GM21737 (cell line): ENCODE measurements at regions not wholly inside any gene's neighbourhood (a gene's known extent, or its start where the extent isn't known, plus 50 kb on each side); places are given as distances from the start of the nearest gene placed in this dataset.

Experiments
- ATAC-seq: cut with Tn5 transposase; IDR thresholded peaks from one replicate; pipeline ENCODE4 v1.9.1; 2021; ENCODE audit warnings: mild to moderate bottlenecking, moderate library complexity; ENCODE audit not compliant: unreplicated experiment

DNA sequence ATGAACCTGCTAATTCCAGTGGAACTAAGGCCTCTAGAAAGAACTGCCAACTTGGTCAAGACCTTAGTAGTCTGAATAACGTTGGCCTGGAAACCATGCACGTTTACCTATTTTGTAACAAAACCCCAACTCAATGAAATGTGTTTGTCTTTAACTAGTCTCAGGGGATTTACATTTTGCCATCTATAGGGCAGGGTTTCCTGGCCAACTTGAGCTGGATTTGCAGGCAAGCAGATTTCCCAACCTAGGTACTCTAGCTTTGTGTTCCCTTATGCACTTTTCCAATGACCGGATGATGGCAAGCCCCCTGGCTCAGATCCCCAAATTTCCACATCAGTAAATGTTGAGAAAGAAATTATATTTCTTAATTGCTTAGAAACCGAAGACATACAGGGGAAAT, 114.5 kb downstream of the IRS2 start:
- no peak for ATAC-seq

DNA sequence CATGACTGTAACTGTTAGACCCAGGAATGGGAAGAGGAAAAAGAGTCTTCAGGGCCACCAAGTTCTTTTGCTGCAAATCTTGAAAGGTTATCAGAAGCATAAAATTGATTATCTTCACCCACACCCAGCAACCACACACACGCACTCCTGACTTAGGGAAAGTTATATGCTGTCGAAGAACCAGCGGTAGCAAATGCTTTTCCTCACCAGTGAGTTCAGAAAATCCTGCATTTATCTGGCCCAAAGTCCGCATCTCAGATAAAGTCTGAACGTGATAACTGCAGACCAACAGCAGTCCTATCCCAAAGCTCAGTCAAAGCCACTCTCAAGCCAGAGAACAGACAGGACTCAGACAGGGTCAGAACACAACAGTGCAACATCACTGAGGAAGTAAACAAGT, 115.6 kb downstream of the IRS2 start:
- no peak for ATAC-seq

DNA sequence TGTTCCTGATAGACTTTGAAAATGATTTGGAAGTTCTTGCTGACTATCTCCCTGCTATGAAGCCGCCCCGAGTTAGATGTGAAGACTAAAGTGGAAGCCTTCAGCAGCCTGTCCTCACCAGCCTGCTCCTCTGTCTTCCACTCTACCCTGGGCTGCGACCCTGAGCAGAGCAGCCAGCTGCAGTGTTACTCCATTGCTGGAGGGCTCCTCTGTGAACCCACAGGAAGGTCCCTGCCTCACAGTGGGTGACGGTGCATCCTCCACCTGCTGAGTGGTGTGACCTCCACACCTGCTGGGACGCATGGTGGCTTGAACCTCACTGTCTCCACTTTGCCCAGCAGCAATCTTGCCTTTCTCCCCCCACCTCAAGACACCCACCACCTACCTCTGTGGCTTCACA, 116.4 kb downstream of the IRS2 start:
- ATAC-seq = no peak

DNA sequence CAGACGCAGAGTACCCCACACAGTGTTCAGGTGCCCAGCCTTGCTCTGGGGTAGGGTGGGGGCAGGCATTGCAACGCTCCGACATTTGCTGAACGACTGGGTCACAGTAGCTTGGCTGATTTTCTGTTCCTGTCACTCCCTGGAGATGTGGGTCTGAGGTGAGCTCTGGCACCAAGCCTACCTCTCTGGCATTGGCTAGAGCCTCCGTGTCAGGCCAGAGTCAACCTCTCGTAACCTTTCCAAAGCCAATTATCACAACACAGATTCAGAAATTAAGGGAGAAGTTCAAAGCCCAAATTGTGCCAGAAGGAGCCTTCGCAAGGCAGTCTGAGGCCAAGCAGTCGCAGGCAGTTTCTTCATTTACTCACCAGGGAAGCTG, 117.2 kb downstream of the IRS2 start:
- ATAC-seq = no peak

DNA sequence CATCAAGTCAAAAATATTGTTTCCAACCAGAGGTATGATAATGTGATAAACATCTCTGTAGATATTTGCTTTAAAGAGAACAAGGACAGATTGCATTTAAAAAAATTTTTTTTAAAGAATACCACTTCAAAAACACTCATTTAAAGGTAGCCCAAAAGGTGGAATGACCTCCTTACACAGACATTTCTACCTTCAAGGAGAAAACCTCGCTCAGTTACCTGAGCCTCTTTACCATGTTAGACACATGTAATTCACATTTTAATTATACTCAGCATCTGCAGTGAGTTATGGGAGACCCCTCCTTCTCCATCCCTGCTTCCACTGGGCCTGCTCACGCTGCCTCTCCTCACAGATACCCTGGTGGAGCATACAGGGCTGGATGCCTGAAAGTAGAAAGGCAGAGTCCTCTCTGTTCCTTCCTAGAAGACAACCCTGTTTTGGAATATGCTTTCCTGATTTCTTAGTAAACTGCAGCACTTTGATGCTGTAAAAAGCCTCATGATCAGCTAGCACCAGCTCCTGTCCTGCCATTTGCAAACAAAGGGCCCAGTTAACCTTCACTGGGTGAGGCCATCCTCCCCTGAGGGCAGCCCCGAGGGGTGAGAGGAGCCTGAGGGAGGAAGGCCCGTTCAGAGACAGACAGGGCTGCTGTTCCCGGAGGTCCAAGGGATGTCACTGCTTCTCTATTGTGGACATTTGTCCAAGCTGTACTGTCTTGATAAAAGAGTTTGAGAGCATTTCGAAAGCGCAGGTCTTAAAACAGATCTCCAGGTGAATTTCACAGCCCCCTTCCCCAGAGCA, 117.8 kb downstream of the IRS2 start:
- ATAC-seq = no peak

DNA sequence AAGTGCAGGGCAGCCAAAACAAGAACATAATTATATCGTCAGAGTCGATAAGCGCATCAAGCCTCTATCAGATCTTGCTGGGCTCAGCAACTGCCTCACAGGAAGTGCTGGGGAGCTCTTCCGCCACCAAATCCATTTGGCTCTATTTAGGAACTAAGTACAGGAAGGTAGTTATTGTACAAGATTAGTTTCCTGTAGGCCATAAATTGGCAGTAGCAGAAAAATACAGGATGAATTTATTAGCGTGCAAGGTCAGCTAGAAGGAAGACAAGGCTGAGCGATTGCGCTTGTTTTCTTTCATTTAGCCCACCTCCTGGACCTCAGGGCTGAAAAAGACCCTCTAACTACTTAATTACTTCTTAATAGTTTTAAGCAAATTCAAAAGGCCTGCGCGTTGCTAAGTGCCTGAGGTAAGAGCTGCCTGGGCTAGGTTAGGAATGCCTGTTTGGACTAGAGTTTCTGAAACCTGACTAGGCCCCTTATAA, 118.5 kb downstream of the IRS2 start:
- ATAC-seq = no peak

DNA sequence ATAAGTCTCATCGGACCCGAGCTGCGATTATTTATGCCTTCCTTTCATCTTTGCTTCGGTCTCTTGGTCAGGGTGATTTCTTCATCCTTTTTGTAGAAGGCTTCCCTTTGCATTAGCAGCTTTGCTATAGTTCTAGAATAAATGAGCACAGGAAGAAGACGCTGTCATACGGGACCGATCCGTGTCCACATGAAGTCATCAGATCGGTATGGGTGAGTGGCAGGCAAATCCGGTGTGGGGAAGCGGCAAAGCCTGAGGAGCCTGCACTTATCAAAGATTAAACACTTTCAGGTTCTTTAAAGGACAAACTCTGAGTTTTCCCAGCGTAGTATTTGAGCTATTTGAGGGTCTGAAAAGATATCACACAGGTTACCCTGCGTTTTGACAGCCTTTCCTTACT, 119.3 kb downstream of the IRS2 start:
- ATAC-seq = no peak

DNA sequence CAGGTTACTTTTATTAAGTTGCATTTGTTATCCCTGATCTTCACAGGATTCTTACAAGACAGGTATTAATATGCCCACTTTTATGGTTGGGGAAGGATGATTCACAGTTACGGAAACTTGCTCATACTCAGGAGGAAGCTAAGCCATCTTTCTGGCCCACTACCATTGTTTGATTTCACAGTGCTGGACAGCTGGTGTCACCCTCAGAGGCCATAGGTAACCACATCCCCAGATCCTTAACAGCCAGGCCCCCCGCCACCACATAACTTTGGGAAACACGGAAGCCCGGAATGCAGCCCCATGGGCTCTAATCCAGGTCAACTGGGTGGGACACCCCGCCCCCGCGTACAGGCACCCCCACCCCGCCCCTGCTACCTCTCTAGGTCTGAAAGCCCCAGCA, 119.7 kb downstream of the IRS2 start:
- ATAC-seq = no peak

DNA sequence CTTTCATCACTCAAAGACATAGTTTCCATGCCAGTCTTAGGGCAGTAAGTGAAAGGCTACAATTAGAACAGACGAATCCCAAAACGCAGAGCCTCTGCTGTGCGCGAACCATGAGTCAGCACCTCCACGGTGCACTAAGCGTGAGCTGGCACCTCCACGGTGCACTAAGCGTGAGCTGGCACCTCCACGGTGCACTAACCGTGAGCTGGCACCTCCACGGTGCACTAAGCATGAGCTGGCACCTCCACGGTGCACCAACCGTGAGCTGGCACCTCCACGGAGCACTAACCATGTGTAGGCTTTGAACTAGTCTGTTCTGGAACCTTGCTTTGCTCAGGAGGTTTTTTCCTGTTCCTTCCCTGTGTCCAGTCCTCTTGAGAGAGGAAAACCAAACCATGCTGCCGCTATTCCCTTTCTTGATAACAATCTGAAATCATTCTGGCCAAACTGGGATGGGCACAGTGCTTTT, 120.6 kb downstream of the IRS2 start:
- no peak for ATAC-seq

DNA sequence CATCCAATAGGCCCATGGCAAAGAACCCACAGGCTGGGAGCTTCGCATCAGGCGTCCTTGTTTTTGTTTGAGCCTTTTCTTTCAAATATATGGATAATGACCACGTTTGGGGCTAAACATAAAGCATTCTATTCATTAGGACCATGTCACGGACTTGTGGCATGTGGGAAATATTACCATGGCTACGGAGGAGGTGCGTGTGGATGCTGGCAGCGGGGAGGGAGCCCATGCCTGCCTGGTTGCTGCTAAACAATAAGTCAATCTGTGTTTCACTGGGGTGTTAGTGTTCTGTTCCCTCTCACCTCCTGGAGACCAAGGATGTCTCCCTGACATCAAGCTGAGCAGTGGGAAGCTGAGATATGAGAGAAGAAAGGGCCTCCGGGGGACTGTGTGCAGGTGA, 121.1 kb downstream of the IRS2 start:
- no peak for ATAC-seq

DNA sequence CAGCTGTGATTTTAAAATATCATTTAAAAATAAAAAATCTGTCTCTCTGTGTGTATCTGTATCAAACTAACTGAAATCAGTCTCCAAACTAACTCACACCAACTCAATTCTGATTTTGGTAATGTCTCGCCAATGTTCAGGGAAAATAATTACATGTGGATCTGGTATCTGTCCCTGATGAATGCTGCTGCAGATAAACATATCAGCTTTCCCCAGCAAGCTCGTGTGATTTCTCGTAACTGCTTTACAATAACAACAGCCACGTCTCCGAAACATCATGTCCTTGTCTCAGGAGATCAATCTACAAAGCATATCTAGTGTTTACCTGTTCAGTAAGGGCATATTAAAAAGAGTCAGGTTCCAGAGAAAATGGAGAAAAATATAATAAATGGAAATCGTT, 129.0 kb downstream of the IRS2 start:
- no peak for ATAC-seq

DNA sequence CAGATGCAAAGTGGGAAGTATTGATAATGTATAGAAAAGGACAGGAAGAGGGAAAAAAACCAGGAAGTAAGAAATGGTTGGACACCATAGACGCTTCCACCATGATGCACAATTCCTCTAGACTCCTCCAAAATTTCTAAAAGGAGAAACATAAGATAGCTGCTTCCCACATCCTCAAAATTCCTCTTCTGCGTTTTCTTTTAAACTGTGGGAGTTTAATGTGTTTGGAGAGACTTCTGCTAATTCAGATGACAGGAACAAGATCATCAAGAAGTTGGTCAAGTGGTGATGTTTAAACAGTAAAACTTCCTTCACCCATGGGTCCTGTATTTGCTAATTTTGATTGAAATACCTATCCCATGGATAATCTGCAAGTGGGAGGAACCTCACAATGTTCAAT, 130.2 kb downstream of the IRS2 start:
- no peak for ATAC-seq

DNA sequence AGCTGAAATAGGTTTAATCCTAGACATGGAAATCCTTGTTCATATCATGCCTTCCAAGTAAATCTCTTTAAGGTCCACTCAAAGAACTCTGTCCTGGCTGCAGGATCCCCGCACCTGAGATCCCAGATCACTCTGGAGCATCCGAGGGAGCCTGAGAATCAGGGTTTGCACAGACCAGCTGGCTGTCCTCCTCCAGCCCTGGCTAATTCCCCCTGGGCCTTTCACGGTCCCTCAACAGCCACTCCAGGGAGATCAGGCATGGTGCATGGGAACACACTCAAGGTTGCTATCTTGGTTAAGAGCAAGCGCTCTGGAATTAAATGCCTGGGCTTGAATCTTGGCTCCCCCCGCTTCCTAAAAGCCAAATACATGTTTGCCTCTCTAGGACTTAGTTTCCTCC, 130.8 kb downstream of the IRS2 start:
- no peak for ATAC-seq

DNA sequence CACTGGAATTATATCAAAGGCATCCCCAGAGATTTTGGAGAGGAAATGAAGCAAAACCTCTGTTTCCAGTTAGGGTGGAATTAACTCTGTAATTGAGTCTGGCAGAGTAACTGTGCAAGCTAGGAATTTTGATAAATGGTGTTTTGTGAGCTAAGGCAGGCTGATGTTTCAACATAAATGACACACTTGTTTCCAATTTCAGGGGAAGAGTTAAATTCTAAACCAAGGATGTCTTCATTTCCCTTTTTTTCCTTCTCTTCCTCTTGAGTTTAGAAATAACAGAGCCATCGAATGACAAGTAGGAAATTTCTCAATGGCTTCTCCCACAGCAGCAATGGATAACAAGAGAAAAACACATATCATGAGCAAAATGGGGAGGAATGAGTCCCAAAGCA, 131.2 kb downstream of the IRS2 start:
- no peak for ATAC-seq

DNA sequence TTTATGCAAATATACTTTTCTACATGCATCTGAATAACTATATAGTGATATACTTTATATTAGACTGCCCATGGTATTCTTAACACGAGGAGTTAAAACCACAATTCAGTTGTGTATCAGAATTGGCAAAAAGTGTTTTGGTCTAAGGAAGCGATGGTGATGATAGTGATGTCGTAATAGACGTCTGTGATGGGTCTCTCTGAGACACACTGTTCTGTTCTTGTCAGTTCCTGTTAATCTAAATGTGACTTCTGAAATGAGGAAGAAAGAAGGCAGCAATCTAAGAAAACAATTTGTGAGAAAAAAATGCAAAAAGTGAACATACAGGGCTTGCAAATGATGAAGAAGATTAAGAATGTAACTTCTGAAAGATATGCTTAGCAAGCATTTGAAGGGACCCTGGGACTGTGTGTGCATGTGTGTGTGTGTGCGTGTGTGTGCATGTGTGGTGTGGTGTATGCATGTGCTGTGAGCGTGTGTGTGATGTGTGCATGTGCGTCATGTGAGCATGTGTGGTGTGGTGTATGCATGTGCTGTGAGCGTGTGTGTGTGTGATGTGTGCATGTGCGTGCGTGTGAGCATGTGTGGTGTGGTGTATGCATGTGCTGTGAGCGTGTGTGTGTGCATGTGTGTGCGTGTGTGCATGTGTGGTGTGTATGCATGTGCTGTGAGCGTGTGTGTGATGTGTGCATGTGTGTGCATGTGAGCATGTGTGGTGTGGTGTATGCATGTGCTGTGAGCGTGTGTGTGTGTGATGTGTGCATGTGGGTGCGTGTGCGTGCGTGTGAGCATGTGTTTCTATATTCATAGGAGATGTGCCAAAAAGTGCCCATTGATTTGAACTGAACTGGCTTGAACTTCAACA, 131.8 kb downstream of the IRS2 start:
- no peak for ATAC-seq

DNA sequence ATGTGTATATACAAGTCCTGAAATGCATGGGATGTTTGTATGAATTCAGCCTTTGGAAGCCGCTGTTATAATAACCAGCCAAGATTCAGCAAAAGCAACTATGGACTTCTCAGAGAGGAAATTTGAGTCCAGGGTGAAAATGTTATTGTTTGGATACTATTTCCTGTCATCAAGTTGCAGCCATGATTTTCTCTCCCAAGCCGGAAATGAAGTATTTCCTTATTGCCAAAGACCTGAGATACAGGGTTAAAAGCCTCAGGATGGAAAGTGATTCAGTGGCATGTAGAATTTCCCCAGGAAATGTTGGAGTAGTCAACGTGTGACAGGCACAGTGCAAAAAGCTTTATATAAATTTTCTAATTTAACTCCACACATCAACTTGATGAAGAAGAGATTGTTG, 133.9 kb downstream of the IRS2 start:
- no peak for ATAC-seq

DNA sequence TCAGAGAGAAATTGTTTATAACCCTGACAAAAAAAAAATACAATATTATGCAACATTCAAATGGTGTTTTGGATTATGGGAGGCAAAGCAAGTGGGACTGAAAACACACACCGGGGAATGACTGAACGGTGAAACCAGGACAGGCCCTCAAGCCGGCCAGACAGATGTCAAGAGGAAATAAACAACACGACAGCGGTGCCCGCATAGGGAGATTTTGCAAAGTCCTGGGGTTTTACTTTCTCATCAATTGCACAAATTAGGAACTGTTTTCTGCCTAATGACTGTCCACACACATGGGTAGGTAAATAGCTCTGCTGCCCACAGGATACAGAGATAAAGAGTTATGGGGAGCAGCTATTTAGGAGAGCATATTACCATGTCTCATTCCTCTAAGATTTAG, 134.5 kb downstream of the IRS2 start:
- no peak for ATAC-seq

DNA sequence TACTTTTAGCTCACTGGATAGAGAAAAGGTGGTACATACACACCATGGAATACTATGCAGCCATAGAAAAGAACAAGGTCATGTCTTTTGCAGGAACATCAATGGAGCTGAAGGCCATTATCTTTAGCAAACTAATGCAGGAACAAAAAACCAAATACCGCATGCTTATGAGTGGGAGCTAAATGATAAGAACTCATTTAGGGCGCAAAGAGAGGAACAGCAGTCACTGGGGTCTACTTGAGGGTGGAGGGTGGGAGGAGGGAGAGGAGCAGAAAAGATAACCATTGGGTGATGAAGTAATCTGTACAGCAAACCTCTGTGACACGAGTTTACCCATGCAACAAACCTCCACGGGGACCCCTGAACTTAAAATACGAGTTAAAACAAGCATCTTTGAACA, 135.1 kb downstream of the IRS2 start:
- ATAC-seq = no peak

DNA sequence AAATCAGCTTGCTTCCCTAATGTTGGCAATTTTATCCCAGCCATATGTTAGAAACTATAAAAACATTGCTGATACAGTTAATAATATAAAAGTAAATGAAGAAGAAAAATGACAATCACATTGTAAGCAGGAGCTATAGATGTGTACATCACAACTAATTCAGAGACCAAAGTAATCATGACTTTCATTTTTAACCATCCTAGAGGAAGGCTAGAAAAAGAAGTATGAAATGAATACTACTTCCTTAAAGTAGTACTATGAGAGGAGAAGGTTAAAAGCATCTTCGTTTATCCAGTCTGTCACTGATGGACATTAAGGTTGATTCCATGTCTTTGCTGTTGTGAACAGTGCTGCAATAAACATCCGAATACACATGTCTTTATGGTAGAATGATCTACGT, 135.5 kb downstream of the IRS2 start:
- no peak for ATAC-seq

DNA sequence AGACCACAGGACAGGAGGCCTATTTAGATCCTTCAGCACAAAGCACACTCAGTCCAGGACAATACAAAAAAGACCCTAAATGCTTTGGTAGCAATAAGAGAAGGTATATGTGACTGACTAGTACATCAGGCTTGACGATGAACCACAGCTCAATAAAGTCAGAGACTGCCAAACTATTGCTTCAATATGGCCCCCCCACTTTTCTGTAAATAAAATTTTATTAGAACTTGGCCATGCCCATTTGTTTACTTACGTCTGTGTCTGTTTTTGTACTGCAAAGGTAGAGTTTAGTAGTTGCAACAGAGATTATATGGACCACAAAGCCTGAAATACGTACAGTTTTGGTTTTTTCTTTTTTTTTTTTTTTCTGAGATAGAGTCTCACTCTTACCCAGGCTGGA, 136.7 kb downstream of the IRS2 start:
- no peak for ATAC-seq

DNA sequence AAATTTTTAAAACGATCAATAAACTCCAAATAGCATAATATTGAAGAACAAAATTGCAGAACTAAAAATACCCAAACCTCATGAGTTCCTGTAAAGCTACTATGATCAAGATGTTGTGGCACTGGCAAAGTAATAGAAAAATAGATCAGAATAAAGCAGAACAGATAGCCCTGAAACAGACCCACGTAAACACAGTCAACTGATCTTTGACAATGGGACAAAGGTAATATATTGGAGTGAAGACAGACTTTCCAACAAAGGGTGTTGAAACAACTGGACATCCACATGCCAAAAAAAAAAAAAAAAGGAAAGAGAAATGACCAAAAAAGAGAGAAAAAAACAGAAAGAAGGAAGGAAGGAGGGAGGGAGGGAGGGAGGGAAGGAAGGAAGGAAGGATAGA, 138.7 kb downstream of the IRS2 start:
- ATAC-seq = no peak

DNA sequence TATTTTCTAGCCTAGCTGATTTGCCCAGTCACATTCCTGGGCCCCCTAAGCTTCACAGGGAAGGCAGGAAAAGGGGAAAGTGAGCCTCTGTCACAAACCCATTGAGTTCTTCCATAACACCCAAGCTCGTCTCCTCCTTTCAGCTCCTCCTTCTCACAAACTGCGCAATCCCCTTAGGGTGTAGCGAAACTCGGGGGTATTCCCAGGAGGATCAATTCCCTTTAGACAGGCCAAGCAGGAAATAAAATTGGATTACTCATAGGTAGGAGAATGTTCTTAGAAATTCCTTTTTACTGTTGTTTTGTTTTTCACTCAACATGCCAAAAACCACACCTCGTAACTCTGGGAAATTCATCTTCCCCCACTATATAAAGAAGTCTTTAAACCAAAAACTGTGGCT, 139.3 kb downstream of the IRS2 start:
- no peak for ATAC-seq
